NCI-H146 treated with DMSO at 0.1 percent for 48 hours (cell line): ENCODE measurements at regions not wholly inside any gene's neighbourhood (a gene's known extent, or its start where the extent isn't known, plus 50 kb on each side); places are given as distances from the start of the nearest gene placed in this dataset.

Source experiments
- DNase-seq: peaks from one replicate; lab custom pipeline; 2025; ENCODE audit not compliant: unreplicated experiment; lab: John Stamatoyannopoulos, UW

DNA sequence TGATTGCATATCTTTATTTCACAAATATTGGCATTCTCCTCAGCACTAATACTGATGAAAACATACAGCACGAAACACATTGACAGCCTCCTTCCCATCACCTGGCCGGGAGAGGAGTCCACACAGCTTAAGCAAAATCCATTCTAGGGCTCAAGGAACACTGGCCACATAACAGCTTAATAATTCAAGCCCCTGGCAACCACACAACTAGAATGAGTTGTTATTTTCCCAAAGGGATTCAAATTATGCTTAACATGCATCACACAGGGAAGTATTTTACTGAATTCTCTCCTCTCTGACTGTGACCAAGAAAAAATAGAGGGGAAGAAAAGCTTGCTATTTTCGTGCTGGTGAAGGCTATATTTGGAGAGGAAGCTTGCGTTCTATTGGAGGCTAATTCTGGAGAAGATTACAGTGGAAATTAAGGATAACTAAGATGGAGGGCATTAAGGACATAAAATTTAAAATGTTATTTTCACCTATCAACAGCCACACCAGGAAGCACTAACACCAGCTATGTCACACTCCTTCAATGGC lies 198.5 kb downstream of the ADGRG6 start:
- DNase-seq, result no peak

- no peak for DNase-seq
Measured at GRCh38 chr6:142501795-142502194, 200.0 kb downstream of the ADGRG6 start.

- no peak for DNase-seq
Measured at GRCh38 chr6:142507065-142507464, 205.3 kb downstream of the ADGRG6 start.

DNA sequence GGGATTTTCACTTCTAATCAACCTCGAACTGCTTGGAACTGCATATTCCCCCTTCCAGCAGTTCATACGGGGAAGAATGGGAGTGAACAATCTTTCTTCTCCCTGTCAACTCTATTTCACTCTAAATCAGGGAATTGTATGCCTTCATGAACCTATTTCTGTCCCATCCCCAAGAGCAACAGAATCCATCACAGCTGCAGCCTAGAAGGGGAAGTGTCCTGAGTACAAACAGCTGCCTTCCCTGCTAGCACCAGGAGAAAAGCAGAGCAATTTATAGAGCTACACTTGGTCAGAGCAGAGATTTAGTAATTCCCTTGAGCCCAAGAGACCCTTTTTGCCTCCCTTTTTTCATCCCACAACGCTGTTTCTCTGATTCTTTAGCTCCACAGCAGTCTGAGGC lies 208.4 kb downstream of the ADGRG6 start:
- DNase-seq, result no peak

GRCh38 chr6:142518126-142518525 lies 216.3 kb downstream of the ADGRG6 start:
- DNase-seq, result no peak

DNA sequence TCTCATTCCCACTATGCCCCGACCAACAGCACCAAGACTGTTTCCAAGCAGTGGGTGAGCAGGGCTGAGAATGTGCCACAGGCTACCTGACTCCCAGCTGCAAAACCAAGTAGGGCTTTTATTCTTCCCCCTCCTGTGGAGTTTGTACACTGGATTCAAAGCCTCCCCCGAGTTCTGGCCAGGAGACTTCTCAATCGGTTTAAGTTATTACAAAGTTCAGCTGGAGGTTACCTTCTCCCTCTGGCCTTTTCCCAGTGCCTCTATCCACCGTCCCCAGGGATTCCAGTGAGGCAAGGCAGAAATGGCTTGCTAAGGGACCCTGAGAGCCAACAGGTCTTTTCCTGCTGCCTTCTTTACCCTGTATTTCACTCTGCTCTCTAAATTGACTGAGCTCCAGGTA lies 217.0 kb downstream of the ADGRG6 start:
- no peak for DNase-seq

DNA sequence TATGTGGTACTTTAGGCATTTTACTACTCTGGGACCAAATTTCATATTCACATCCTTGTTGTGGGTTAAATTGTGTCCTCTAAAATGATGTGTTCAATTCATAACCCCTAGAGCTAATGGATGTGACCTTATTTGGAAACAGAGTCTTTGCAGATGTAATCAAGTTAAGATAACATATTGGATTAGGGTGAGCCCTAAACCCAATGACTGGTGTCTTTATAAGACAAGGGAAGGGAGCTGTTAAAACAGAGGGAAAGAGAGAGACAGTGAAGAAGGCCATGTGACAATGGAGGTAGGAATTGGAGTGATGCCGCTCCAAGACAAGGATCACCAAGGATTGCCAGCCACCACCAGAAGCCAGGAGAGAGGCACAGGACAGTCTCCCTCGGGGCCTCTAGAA lies 220.0 kb downstream of the ADGRG6 start:
- no peak for DNase-seq

DNA sequence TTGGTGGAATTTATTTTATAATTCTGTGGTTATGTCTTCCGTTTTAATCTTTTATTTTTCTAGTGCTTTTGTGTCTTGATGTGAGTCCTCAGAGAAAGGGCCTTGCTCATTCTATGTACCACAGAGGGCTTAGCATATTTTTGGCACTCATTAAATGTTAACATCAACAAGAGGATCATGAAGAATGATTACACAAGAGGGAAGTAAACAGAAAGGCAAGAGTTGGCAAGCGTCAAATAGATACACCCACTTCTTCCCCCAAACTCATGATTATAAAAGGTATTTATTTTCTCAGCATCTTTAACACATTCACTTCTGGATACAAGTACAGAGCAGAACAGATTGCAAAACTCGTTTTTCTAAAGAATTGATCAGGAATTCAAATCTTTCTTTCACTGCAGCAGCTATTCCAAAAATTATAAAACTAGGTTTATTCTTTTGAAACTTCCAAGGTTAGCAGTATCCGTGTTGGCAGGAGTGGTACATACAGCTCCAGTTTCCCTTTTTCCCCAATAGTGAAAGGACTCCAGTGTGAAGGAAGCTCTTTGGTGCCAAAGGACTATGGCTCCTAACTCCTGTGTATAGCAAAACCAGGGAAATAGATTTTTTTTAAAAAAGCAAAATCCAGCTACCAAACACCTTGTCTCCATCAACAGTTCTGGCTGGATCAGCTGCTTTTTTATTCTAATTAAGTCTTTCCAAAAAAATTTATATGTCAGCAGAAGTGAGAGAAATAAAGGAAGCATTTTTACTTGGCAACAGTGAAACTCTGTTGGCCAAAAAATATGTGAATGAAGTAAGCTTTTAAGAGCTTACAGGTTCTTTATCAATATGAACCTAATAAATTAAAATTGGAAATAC lies 221.9 kb downstream of the ADGRG6 start:
- DNase-seq, result no peak

GRCh38 chr6:142530566-142530965 lies 228.8 kb downstream of the ADGRG6 start:
- DNase-seq, result no peak

DNA sequence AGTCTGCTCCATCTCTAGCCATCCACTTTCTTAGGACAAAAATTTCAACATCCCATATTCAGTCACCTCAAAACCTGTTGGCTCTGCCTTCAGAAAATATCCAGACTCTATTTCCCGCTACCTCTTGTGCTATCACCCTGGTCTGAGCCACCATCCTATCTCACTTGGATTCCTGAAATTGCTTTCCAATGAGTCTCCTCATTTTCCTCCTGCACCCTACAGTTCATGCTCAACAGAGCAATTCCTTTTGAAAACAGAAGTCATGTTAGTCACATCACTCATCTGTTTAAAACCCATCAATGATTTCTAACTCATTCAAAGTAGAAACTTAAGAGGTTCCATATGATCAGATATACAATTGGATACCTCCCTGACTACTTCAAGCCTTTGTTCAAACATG lies 229.9 kb downstream of the ADGRG6 start:
- no peak for DNase-seq

GRCh38 chr6:142534076-142534475 lies 232.3 kb downstream of the ADGRG6 start:
- no peak for DNase-seq

DNA sequence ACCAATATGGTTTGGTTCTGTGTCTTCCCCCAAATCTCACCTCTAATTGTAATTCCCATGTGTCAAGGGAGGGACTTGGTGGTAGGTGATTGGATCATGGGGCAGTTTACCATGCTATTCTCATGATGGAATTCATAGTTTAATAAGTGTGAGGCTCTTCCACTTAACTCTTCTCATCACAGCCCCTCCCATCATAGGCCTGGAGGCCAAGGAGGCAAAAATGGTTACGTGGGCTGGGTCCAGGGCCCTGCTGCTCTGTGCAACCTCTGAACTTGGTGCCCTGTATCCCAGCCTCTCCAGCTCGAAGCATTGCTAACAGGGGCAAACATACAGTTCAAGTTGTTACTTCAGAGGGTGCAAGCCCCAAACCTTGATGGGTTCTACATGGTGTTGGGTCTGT lies 232.7 kb downstream of the ADGRG6 start:
- DNase-seq, result no peak

GRCh38 chr6:142537612-142538478 lies 236.0 kb downstream of the ADGRG6 start:
- peak; percentile 12 for DNase-seq

DNA sequence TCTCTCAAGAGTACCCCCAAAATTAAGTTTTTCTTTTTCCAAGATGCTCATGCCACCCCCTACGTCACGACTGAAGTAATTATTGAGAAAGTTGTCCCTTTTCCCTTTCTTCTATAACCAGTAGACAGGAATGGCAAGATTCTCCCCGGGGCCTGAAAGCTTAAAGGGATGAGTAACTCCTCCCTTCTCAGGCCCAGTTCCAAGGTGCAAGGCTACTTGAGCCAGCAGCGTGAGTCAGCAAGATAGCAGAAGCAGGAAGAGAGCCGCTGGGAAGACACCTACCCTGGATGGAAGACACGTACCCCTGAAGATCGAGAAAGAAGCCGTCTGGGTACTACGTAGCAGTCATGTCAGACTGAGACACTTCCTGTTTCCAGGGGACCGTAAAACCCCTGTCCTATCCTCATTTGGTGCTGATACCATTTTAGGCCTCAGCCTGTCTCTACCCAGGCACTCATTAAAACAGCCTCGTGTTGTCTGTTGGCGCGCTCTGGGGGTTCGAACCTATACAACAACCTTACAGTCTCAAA lies 241.0 kb downstream of the ADGRG6 start:
- no peak for DNase-seq

GRCh38 chr6:142543606-142544005 lies 241.8 kb downstream of the ADGRG6 start:
- DNase-seq, result no peak

GRCh38 chr6:142544199-142544838 lies 242.5 kb downstream of the ADGRG6 start:
- no peak for DNase-seq

GRCh38 chr6:142545147-142545546 lies 243.3 kb downstream of the ADGRG6 start:
- no peak for DNase-seq

DNA sequence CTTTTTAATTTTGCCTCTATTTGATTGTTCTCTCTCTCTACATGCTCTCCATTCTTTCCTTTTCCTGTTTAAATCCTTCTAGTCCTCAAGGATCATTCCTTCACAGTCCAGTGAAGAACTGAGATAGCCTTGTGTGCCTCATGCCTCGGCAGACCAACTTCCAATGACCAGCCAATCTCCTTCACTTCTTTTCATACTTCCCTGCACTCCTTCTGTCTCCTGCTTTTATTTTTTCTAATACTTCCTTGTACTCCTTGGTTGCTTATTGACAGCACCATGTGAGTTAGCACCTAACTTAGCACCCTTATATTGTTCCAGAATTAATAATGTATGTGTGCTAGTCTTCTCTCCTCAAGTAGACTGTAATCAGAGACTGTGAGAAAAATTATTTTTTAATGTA lies 246.8 kb downstream of the ADGRG6 start:
- no peak for DNase-seq

DNA sequence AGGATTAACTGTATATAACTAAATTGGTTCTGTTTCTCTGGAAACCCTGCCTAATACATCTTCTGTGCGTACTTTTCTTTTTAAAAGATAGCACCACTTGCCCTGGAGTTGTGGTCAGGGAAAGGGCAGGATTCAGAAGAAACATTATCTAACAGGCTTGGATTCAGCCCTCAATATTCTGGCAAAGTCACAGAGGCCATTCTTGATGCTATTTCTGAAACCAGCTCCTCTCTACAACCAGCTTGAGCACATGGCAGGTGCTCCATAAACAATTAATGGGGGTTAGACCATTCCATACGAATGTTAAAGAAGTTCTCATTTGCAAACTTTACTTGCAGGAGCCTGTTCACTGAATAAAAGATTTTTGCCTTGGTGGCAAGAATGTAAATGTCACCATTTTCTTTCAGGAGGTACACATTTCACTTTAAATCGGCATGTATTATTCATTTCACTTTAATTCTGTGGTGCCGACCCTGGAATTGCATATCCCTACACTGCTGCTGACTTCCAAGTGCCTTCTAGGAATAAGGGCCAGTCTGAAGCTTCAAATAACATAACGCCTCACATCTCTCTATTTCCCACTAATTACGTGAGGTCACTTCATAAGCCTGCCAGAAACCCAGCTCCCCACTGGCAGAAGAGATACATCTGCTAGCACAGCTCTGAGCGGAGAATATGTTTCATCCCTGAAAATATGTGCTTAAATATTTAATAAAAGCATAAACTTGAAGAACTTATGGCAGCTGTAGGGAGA lies 248.7 kb downstream of the ADGRG6 start:
- DNase-seq, result no peak

DNA sequence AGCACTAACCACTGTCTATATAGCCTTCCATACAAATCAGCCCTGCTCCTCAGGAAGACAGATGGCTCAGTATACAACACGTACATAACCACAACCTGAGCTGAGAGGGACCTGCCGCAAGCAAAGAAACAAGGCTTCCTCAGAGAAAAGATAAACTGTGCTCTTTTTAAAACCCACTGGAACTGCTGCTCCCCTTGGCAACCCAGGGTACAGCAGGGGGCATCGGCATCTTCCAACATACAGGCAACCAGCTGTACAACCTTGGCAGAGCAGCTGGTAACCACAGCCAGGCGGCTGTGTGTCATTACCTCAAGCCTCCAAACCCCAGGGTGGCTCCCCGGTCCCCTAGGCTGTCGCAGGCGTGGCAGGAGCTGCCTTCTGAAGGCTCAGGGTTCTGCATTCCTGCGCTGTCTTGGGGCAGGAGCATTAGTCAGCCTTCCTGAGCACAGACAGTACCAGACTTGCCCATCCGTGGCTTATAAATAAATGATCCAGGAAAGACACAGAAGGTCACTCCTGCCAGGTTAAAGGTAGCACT lies 249.5 kb downstream of the ADGRG6 start:
- no peak for DNase-seq
